Smooth muscle cell (in vitro differentiated cells): ENCODE measurements at regions not wholly inside any gene's neighbourhood (a gene's known extent, or its start where the extent isn't known, plus 50 kb on each side); places are given as distances from the start of the nearest gene placed in this dataset.

Experiments
- DNase-seq: peaks from one replicate; lab custom pipeline; 2025; ENCODE audit not compliant: unreplicated experiment; lab: John Stamatoyannopoulos, UW
- H2AFZ ChIP-seq: fragments of 200-600 bp; sonication (generic); 2 replicates; pipeline ENCODE4 v1.6.0; 2016; ENCODE audit warnings: antibody characterized with exemption, low read depth, mild to moderate bottlenecking
- H3F3A ChIP-seq: fragments of 200-600 bp; sonication (generic); 2 replicates; pipeline ENCODE4 v1.6.0; 2017; ENCODE audit warnings: antibody characterized with exemption, low read depth
- H3K27ac ChIP-seq: fragments of 200-600 bp; sonication (generic); 2 replicates; pipeline ENCODE4 v1.5.1; 2016; ENCODE audit warnings: low read depth, mild to moderate bottlenecking
- H3K27me3 ChIP-seq: fragments of 200-600 bp; sonication (generic); 2 replicates; pipeline ENCODE4 v1.6.1; 2016; ENCODE audit warnings: low read depth, mild to moderate bottlenecking
- H3K36me3 ChIP-seq: fragments of 200-600 bp; sonication (generic); 2 replicates; pipeline ENCODE4 v1.5.1; 2016; ENCODE audit warnings: low read depth
- H3K4me1 ChIP-seq: fragments of 200-600 bp; sonication (generic); 2 replicates; pipeline ENCODE4 v1.5.1; 2016; ENCODE audit warnings: low read depth
- H3K4me2 ChIP-seq: fragments of 200-600 bp; sonication (generic); 2 replicates; pipeline ENCODE4 v1.6.0; 2016; ENCODE audit warnings: mild to moderate bottlenecking
- H3K4me3 ChIP-seq: fragments of 200-600 bp; sonication (generic); 2 replicates; pipeline ENCODE4 v1.5.1; 2016; ENCODE audit warnings: mild to moderate bottlenecking
- H3K79me2 ChIP-seq: fragments of 200-600 bp; sonication (generic); 2 replicates; pipeline ENCODE4 v1.6.0; 2016; ENCODE audit warnings: low read depth, mild to moderate bottlenecking
- H3K9ac ChIP-seq: fragments of 200-600 bp; sonication (generic); 2 replicates; pipeline ENCODE4 v1.6.0; 2016; ENCODE audit warnings: low read depth
- H3K9me3 ChIP-seq: fragments of 200-600 bp; sonication (generic); replicated peaks from 2 replicates; pipeline ENCODE4 v1.5.1; 2016; ENCODE audit warnings: low read depth
- H4K20me1 ChIP-seq: fragments of 200-600 bp; sonication (generic); 2 replicates; pipeline ENCODE4 v1.6.0; 2016; ENCODE audit warnings: low read depth
- CTCF ChIP-seq: fragments of 200-600 bp; sonication (generic); IDR thresholded peaks from 2 replicates; pipeline ENCODE4 v1.5.1; 2017; ENCODE audit warnings: borderline replicate concordance, mild to moderate bottlenecking, antibody characterized with exemption; ENCODE audit not compliant: insufficient read depth, poor library complexity, severe bottlenecking
- WGBS: methylation state at CpG from one replicate; pipeline ENCODE4 v1.1.7; 2016; ENCODE audit warnings: low lambda C conversion rate; 5-methylcytosine and 5-hydroxymethylcytosine counted together

- Histone ChIP-seq H3K9ac (no peak overlapping the region), H3K27me3 (no peaks in the 10 kb centered on the region)
Observed at GRCh38 chr2:63772061-63772460, 69.6 kb upstream of the UGP2 start.

GRCh38 chr2:63775191-63775590, 66.5 kb upstream of the UGP2 start:
- H3F3A ChIP-seq = no peaks in the 10 kb centered on the region
- no peak overlapping the region for H3K9ac ChIP-seq
- no peak for DNase-seq
- no peaks in the 10 kb centered on the region for H4K20me1 ChIP-seq
- H3K9me3 ChIP-seq = no peaks in the 10 kb centered on the region
- no peaks in the 10 kb centered on the region for H3K27me3 ChIP-seq
- no peaks in the 10 kb centered on the region for H3K79me2 ChIP-seq
- H3K4me2 ChIP-seq = no peak overlapping the region
- no peak overlapping the region for H3K4me3 ChIP-seq
- no peak overlapping the region for H3K27ac ChIP-seq
- WGBS = 97% methylated on average over 1 of the region's 1 CpG
- H3K4me1 ChIP-seq = no peaks in the 10 kb centered on the region
- no peak for TF ChIP-seq CTCF
- H2AFZ ChIP-seq = no peak overlapping the region
- H3K36me3 ChIP-seq = no peaks in the 10 kb centered on the region

More at GRCh38 chr2:63772061-63772460, 69.6 kb upstream of the UGP2 start:
- WGBS = 93% methylated on average over 3 of the region's 3 CpGs
- Histone ChIP-seq H3K4me3 (no peak overlapping the region), H3K4me1 (no peaks in the 10 kb centered on the region), H3K27ac (no peak overlapping the region), H3K79me2 (no peaks in the 10 kb centered on the region), H3K4me2 (no peak overlapping the region), H3K36me3 (no peaks in the 10 kb centered on the region), H3F3A (no peaks in the 10 kb centered on the region), H4K20me1 (no peaks in the 10 kb centered on the region), H2AFZ (no peak overlapping the region), H3K9me3 (peaks cover 3% of the 10 kb centered on the region)
- no peak for DNase-seq
- no peak for TF ChIP-seq CTCF

GRCh38 chr2:63776382-63776781, 65.3 kb upstream of the UGP2 start:
- Histone ChIP-seq H4K20me1 (no peaks in the 10 kb centered on the region), H3F3A (no peaks in the 10 kb centered on the region), H3K79me2 (no peaks in the 10 kb centered on the region), H3K4me1 (no peaks in the 10 kb centered on the region), H3K9ac (no peak overlapping the region), H3K27ac (no peak overlapping the region), H3K4me3 (no peak overlapping the region), H3K9me3 (no peaks in the 10 kb centered on the region), H3K27me3 (no peaks in the 10 kb centered on the region), H3K4me2 (no peak overlapping the region), H3K36me3 (no peaks in the 10 kb centered on the region), H2AFZ (no peak overlapping the region)
- 100% methylated on average over 2 of the region's 2 CpGs for WGBS
- no peak for TF ChIP-seq CTCF
- DNase-seq = no peak

GRCh38 chr2:63777816-63778215, 63.9 kb upstream of the UGP2 start:
- Histone ChIP-seq H3K9ac (no peak overlapping the region), H3K79me2 (no peaks in the 10 kb centered on the region), H3K4me1 (no peaks in the 10 kb centered on the region), H3K4me3 (no peak overlapping the region), H3K27me3 (no peaks in the 10 kb centered on the region), H3K36me3 (no peaks in the 10 kb centered on the region), H4K20me1 (no peaks in the 10 kb centered on the region), H2AFZ (no peak overlapping the region), H3K27ac (no peak overlapping the region), H3K9me3 (no peaks in the 10 kb centered on the region), H3K4me2 (no peak overlapping the region), H3F3A (no peaks in the 10 kb centered on the region)
- DNase-seq = no peak
- no peak for TF ChIP-seq CTCF
